ENCODE measurements at regions not wholly inside any gene's neighbourhood (a gene's known extent, or its start where the extent isn't known, plus 50 kb on each side); places are given as distances from the start of the nearest gene placed in this dataset.

GRCh38 chr3:41137686-41138111 lies 61.6 kb upstream of the CTNNB1 start:
- TF ChIP-seq REST (IDR thresholded peaks at IDR 0.05; ENCODE audit: insufficient read depth in 1 of 2, low read depth in 2 of 2, low read length in 1 of 2) (no peak), SIN3A (IDR thresholded peaks at IDR 0.05; ENCODE audit: borderline replicate concordance, insufficient read depth, low read depth, low read length) (no peak), TCF7L2 (IDR thresholded peaks at IDR 0.05; ENCODE audit: low read depth, low read length) (no peak), POLR2AphosphoS5 (IDR thresholded peaks at IDR 0.05; ENCODE audit: low read depth, low read length) (no peak)
- TF ChIP-seq, protein P1, sequence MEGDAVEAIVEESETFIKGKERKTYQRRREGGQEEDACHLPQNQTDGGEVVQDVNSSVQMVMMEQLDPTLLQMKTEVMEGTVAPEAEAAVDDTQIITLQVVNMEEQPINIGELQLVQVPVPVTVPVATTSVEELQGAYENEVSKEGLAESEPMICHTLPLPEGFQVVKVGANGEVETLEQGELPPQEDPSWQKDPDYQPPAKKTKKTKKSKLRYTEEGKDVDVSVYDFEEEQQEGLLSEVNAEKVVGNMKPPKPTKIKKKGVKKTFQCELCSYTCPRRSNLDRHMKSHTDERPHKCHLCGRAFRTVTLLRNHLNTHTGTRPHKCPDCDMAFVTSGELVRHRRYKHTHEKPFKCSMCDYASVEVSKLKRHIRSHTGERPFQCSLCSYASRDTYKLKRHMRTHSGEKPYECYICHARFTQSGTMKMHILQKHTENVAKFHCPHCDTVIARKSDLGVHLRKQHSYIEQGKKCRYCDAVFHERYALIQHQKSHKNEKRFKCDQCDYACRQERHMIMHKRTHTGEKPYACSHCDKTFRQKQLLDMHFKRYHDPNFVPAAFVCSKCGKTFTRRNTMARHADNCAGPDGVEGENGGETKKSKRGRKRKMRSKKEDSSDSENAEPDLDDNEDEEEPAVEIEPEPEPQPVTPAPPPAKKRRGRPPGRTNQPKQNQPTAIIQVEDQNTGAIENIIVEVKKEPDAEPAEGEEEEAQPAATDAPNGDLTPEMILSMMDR (IDR thresholded peaks at IDR 0.05): no peak
- no peaks in the 10 kb centered on the region for H3K4me1 ChIP-seq (ENCODE audit: control insufficient read depth, insufficient read depth, low read length)
- H3K27ac ChIP-seq (ENCODE audit: low read length): no peak overlapping the region
- no peaks in the 10 kb centered on the region for H3K27me3 ChIP-seq (ENCODE audit: control insufficient read depth, insufficient read depth, low read length)
- no peak overlapping the region for H3K4me3 ChIP-seq (ENCODE audit: low read depth in 2 of 2, low read length in 2 of 2)
- BruUV-seq (replicated peaks): no TSS peak
- ATAC-seq: no peak
- no peak for DNase-seq (ENCODE audit: low read depth, low spot score)
- no peaks in the 10 kb centered on the region for H3K9me3 ChIP-seq (ENCODE audit: control insufficient read depth, insufficient read depth, low read depth, low read length)
- in situ Hi-C loops (cut with HindIII; ENCODE audit: low pct_unique_long_range_greater_than_20kb, low sequenced_read_pairs): no loop called here
- intact Hi-C loops (cut with micrococcal nuclease; ENCODE audit: unreplicated experiment): no loop called here
- no peaks in the 10 kb centered on the region for H3K36me3 ChIP-seq (ENCODE audit: control insufficient read depth, insufficient read depth, low read length)
- ChIA-PET CTCF (no interaction called here), POLR2A (no interaction called here)

DNA sequence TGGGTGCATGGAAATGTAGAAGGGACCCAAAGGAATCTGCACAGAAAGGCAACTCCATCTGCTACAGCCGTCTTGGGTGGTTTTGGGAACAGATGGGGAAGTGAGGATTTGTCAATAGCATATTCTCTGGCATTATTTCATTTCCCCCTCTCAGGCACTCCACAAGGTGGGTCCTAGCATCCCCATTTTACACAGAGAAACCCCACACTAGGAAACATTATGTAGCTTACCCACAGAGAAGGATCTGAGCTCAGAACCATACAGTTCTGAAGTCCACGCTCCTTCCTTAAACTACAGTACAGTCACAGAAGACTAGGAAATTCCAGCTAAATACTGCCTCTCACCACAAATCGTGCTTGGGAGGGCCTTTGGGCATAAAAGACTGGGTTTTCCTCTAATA lies 61.2 kb upstream of the CTNNB1 start:
- BruUV-seq (replicated peaks): no TSS peak
- in situ Hi-C loops (cut with HindIII; ENCODE audit: low pct_unique_long_range_greater_than_20kb, low sequenced_read_pairs) (no loop called here), intact Hi-C loops (cut with micrococcal nuclease; ENCODE audit: unreplicated experiment) (no loop called here)
- no peak for TF ChIP-seq POLR2AphosphoS5 (IDR thresholded peaks at IDR 0.05; ENCODE audit: low read depth, low read length)
- no peak for TF ChIP-seq TCF7L2 (IDR thresholded peaks at IDR 0.05; ENCODE audit: low read depth, low read length)
- H3K27me3 ChIP-seq (ENCODE audit: control insufficient read depth, insufficient read depth, low read length): no peaks in the 10 kb centered on the region
- no peaks in the 10 kb centered on the region for H3K36me3 ChIP-seq (ENCODE audit: control insufficient read depth, insufficient read depth, low read length)
- ChIA-PET CTCF (no interaction called here), POLR2A (no interaction called here)
- H3K4me3 ChIP-seq (ENCODE audit: low read depth in 2 of 2, low read length in 2 of 2): no peak overlapping the region
- no peak overlapping the region for H3K27ac ChIP-seq (ENCODE audit: low read length)
- no peaks in the 10 kb centered on the region for H3K9me3 ChIP-seq (ENCODE audit: control insufficient read depth, insufficient read depth, low read depth, low read length)
- ATAC-seq: no peak
- H3K4me1 ChIP-seq (ENCODE audit: control insufficient read depth, insufficient read depth, low read length): no peaks in the 10 kb centered on the region
- no peak for DNase-seq (ENCODE audit: low read depth, low spot score)

GRCh38 chr3:41138601-41139000 lies 60.7 kb upstream of the CTNNB1 start:
- Histone ChIP-seq H3K4me3 (ENCODE audit: low read depth in 2 of 2, low read length in 2 of 2) (no peak overlapping the region), H3K27ac (ENCODE audit: low read length) (no peak overlapping the region), H3K27me3 (ENCODE audit: control insufficient read depth, insufficient read depth, low read length) (no peaks in the 10 kb centered on the region), H3K4me1 (ENCODE audit: control insufficient read depth, insufficient read depth, low read length) (no peaks in the 10 kb centered on the region), H3K9me3 (ENCODE audit: control insufficient read depth, insufficient read depth, low read depth, low read length) (no peaks in the 10 kb centered on the region), H3K36me3 (ENCODE audit: control insufficient read depth, insufficient read depth, low read length) (no peaks in the 10 kb centered on the region)
- no TSS peak for BruUV-seq (replicated peaks)
- ChIA-PET CTCF (interaction anchor here (0.6 kb wide), 1 partner anchor 587 kb away, joined by 3 read pairs; no protein-coding TSS in a partner anchor), POLR2A (no interaction called here)
- ATAC-seq (no peak), DNase-seq (ENCODE audit: low read depth, low spot score) (no peak)
- intact Hi-C loops (cut with micrococcal nuclease; ENCODE audit: unreplicated experiment): no loop called here
- in situ Hi-C loops (cut with HindIII; ENCODE audit: low pct_unique_long_range_greater_than_20kb, low sequenced_read_pairs): no loop called here
- TF ChIP-seq, protein P1 (IDR thresholded peaks at IDR 0.05): no peak
- no peak for TF ChIP-seq POLR2AphosphoS5 (IDR thresholded peaks at IDR 0.05; ENCODE audit: low read depth, low read length)
